Activated CD4-positive, alpha-beta T cell treated with anti-CD3 and anti-CD28 coated beads, Interleukin-2, amount 50 U/mL, for 4 hours (primary cell): ENCODE measurements at regions not wholly inside any gene's neighbourhood (a gene's known extent, or its start where the extent isn't known, plus 50 kb on each side); places are given as distances from the start of the nearest gene placed in this dataset.

Source experiments
- DNase-seq, 2 experiments: peaks; one replicate each; pipeline ENCODE4 v3.0.0-alpha.2; 2020

- DNase-seq: no peak
Measured at GRCh38 chr14:54213536-54213935, 183.3 kb upstream of the CDKN3 start.

GRCh38 chr14:54216827-54217226 is 180.0 kb upstream of the CDKN3 start:
- DNase-seq: no peak

- no peak for DNase-seq
Measured at GRCh38 chr14:54219261-54220070, 177.3 kb upstream of the CDKN3 start.

GRCh38 chr14:54220071-54220703 is 176.6 kb upstream of the CDKN3 start:
- no peak for DNase-seq

- no peak for DNase-seq
Measured at GRCh38 chr14:54220704-54221431, 175.9 kb upstream of the CDKN3 start.

- DNase-seq: no peak
Measured at GRCh38 chr14:54221432-54221803, 175.4 kb upstream of the CDKN3 start.

- no peak for DNase-seq
Measured at GRCh38 chr14:54221971-54222370, 174.8 kb upstream of the CDKN3 start.

- DNase-seq: no peak
Measured at GRCh38 chr14:54223831-54224402, 172.9 kb upstream of the CDKN3 start.

- no peak for DNase-seq
Measured at GRCh38 chr14:54225457-54226060, 171.2 kb upstream of the CDKN3 start.

- no peak for DNase-seq
Measured at GRCh38 chr14:54226103-54226502, 170.7 kb upstream of the CDKN3 start.

GRCh38 chr14:54226558-54226957 is 170.2 kb upstream of the CDKN3 start:
- DNase-seq: no peak

GRCh38 chr14:54229136-54229535 is 167.7 kb upstream of the CDKN3 start:
- no peak for DNase-seq

- DNase-seq: no peak
Measured at GRCh38 chr14:54230645-54231044, 166.2 kb upstream of the CDKN3 start.

- DNase-seq: no peak
Measured at GRCh38 chr14:54232735-54233134, 164.1 kb upstream of the CDKN3 start.

GRCh38 chr14:54241517-54241916 is 155.3 kb upstream of the CDKN3 start:
- no peak for DNase-seq

- no peak for DNase-seq
Measured at GRCh38 chr14:54251356-54251755, 145.5 kb upstream of the CDKN3 start.

GRCh38 chr14:54252072-54252730 is 144.6 kb upstream of the CDKN3 start:
- no peak for DNase-seq

GRCh38 chr14:54253195-54253947 is 143.4 kb upstream of the CDKN3 start:
- no peak for DNase-seq

- no peak for DNase-seq
Measured at GRCh38 chr14:54256156-54256555, 140.7 kb upstream of the CDKN3 start.

GRCh38 chr14:54257424-54257823 is 139.4 kb upstream of the CDKN3 start:
- no peak for DNase-seq

- no peak for DNase-seq
Measured at GRCh38 chr14:54258382-54258781, 138.4 kb upstream of the CDKN3 start.

- no peak for DNase-seq
Measured at GRCh38 chr14:54259821-54260220, 137.0 kb upstream of the CDKN3 start.
